ENCODE measurements at regions not wholly inside any gene's neighbourhood (a gene's known extent, or its start where the extent isn't known, plus 50 kb on each side); places are given as distances from the start of the nearest gene placed in this dataset.
"Not testable (repeated sequence)": the region's sequence is repeated elsewhere in the genome, so short reads cannot be mapped to it uniquely, and the experiment has no call there.

GRCh38 chr4:167858127-167858526, 234.2 kb upstream of the ANXA10 start:
- TF ChIP-seq, protein P1, sequence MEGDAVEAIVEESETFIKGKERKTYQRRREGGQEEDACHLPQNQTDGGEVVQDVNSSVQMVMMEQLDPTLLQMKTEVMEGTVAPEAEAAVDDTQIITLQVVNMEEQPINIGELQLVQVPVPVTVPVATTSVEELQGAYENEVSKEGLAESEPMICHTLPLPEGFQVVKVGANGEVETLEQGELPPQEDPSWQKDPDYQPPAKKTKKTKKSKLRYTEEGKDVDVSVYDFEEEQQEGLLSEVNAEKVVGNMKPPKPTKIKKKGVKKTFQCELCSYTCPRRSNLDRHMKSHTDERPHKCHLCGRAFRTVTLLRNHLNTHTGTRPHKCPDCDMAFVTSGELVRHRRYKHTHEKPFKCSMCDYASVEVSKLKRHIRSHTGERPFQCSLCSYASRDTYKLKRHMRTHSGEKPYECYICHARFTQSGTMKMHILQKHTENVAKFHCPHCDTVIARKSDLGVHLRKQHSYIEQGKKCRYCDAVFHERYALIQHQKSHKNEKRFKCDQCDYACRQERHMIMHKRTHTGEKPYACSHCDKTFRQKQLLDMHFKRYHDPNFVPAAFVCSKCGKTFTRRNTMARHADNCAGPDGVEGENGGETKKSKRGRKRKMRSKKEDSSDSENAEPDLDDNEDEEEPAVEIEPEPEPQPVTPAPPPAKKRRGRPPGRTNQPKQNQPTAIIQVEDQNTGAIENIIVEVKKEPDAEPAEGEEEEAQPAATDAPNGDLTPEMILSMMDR (IDR thresholded peaks at IDR 0.05): not testable (repeated sequence)
- TF ChIP-seq POLR2A (IDR thresholded peaks at IDR 0.05): not testable (repeated sequence)

All from adrenal gland (tissue), 5 donors.